Testis (tissue), 2 donors: ENCODE measurements at regions not wholly inside any gene's neighbourhood (a gene's known extent, or its start where the extent isn't known, plus 50 kb on each side); places are given as distances from the start of the nearest gene placed in this dataset.

Experiments used
- POLR2A ChIP-seq: fragments of 450-650 bp; IDR thresholded peaks from one replicate; pipeline ENCODE4 v1.6.1; 2017; ENCODE audit warnings: antibody characterized with exemption, mild to moderate bottlenecking, moderate library complexity
- TF ChIP-seq, protein P1 (sequence below), 3 experiments: fragments of 450-650 bp in 2 of 3; fragments of 200-600 bp in 1 of 3; sonication (generic) in 1 of 3; IDR thresholded peaks; one replicate each; pipeline ENCODE4 v1.5.1; 2016 to 2019; ENCODE audit warnings: antibody characterized with exemption in 3 of 3, mild to moderate bottlenecking in 2 of 3, moderate library complexity in 1 of 3

DNA sequence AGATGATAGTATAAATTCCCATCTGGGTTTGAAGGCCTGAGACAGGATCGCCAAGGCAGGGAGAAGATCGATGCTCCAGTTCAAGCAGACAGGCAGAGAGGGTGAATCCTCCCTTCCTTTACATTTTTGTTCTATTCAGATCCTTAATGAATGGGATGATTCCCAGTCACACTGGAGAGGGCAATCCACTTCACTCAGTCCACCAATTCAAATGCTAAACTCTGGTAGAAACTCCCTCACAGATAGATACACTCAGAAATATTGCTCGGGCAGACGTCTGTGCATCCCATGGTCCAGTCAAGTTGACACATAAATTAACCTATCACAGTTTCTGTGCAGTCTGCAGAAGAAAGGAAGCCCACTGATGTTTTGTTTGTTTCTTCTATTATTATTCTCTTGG, 193.1 kb upstream of the ZNF462 start:
- TF ChIP-seq, protein P1, sequence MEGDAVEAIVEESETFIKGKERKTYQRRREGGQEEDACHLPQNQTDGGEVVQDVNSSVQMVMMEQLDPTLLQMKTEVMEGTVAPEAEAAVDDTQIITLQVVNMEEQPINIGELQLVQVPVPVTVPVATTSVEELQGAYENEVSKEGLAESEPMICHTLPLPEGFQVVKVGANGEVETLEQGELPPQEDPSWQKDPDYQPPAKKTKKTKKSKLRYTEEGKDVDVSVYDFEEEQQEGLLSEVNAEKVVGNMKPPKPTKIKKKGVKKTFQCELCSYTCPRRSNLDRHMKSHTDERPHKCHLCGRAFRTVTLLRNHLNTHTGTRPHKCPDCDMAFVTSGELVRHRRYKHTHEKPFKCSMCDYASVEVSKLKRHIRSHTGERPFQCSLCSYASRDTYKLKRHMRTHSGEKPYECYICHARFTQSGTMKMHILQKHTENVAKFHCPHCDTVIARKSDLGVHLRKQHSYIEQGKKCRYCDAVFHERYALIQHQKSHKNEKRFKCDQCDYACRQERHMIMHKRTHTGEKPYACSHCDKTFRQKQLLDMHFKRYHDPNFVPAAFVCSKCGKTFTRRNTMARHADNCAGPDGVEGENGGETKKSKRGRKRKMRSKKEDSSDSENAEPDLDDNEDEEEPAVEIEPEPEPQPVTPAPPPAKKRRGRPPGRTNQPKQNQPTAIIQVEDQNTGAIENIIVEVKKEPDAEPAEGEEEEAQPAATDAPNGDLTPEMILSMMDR (IDR thresholded peaks at IDR 0.05) = no peak
- TF ChIP-seq POLR2A = no peak
